ENCODE measurements at regions not wholly inside any gene's neighbourhood (a gene's known extent, or its start where the extent isn't known, plus 50 kb on each side); places are given as distances from the start of the nearest gene placed in this dataset.
"Not testable (repeated sequence)": the region's sequence is repeated elsewhere in the genome, so short reads cannot be mapped to it uniquely, and the experiment has no call there.

GRCh38 chr7:6977368-6977767, 151.3 kb upstream of the CCZ1B start:
- intact Hi-C loops (cut with DNase I); ATAC-seq (ENCODE audit: poor library complexity); DNase-seq: not testable (repeated sequence)

- DNase-seq; intact Hi-C loops (cut with DNase I); ATAC-seq (ENCODE audit: poor library complexity): not testable (repeated sequence)
Observed at GRCh38 chr7:6978326-6978725, 152.3 kb upstream of the CCZ1B start.

DNA sequence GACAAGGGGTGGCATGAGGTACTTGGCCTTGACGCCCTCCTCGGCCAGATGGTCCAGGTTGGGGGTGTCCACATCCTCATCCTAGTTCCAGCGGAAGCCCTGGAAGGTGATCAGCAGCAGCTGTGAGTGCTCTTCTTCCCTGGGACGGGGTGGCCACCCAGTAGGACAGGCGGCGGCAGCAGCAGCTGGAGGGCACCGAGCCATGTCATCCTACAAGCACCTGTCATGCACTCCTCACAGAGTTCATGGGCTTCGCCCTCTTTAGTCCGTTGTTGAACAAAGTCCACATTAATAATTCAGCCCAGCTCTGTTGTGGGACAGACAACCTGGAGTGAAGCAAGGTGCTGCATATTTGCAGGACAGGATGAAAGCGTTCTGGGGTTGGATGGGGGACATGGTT, 153.4 kb upstream of the CCZ1B start:
- DNase-seq; ATAC-seq (ENCODE audit: poor library complexity); intact Hi-C loops (cut with DNase I): not testable (repeated sequence)

- ATAC-seq (ENCODE audit: poor library complexity); intact Hi-C loops (cut with DNase I); DNase-seq: not testable (repeated sequence)
Observed at GRCh38 chr7:6982375-6982774, 156.3 kb upstream of the CCZ1B start.

DNA sequence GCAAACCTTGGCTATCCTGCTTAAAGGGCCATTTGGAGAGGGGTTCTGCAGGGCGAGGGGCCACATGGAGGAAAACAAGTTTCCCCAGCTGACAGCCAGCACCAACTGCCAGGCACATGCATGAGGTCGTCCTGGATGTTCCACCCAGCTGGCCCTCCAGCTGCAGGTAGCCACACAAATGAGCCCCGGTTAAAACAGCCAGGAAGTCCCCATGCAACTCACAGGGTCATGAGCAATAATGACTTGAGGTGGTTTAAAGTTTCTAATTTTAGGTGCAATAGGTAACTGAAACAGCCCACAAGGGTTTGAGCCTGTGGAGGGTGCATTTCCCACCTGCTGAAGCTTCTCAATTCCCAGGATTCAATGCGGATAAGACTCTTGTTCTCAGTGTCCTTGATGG, 160.8 kb upstream of the CCZ1B start:
- DNase-seq; ATAC-seq (ENCODE audit: poor library complexity); intact Hi-C loops (cut with DNase I): not testable (repeated sequence)

GRCh38 chr7:6988608-6989007, 162.5 kb upstream of the CCZ1B start:
- intact Hi-C loops (cut with DNase I); ATAC-seq (ENCODE audit: poor library complexity): not testable (repeated sequence)

GRCh38 chr7:6989968-6990367, 163.9 kb upstream of the CCZ1B start:
- DNase-seq; ATAC-seq (ENCODE audit: poor library complexity); intact Hi-C loops (cut with DNase I): not testable (repeated sequence)

More at GRCh38 chr7:6988608-6989007, 162.5 kb upstream of the CCZ1B start:
- DNase-seq, result not testable (repeated sequence)

- intact Hi-C loops (cut with DNase I); DNase-seq; ATAC-seq (ENCODE audit: poor library complexity): not testable (repeated sequence)
Observed at GRCh38 chr7:6990426-6991152, 164.5 kb upstream of the CCZ1B start.

DNA sequence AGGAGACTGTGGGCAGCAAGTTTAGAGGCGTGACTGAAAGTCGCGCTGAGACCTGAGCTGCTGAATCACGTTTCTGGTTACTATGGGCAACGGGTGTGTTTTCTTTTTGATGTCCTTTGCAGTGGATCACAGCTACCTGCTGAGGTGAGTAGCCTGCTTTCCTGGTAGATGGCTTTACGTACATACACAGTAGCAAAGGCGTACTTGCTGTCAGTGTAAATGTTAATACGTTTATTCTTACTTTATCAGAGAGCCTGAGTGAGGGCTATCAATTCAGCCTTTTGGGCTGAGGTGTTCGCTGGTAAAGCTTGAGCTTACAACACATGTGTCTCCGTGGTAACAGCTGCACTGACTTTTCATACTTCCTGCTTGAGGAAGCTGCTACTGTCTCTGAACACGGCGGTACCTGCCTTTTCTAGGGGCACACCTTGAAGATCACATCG, 165.1 kb upstream of the CCZ1B start:
- intact Hi-C loops (cut with DNase I); DNase-seq; ATAC-seq (ENCODE audit: poor library complexity): not testable (repeated sequence)

DNA sequence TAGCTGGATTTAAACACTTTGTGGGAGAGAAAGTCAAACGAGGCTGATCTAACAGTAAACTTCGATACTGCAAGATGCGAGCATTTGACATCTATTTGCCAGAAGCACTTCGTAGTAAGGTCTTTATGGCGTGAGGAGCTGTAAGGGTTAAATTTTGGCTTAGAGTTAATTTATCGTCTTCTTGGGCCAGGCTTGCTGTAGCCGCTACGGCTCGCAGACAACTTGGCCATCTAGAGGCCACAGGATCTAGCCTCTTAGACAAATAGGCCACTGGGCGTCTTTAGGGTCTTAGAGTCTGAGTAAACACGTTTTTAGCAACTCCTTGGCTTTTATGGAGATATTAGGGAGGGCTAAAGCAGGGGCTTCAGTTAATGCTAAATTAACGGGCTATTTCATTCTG, 165.6 kb upstream of the CCZ1B start:
- ATAC-seq (ENCODE audit: poor library complexity); intact Hi-C loops (cut with DNase I); DNase-seq: not testable (repeated sequence)

DNA sequence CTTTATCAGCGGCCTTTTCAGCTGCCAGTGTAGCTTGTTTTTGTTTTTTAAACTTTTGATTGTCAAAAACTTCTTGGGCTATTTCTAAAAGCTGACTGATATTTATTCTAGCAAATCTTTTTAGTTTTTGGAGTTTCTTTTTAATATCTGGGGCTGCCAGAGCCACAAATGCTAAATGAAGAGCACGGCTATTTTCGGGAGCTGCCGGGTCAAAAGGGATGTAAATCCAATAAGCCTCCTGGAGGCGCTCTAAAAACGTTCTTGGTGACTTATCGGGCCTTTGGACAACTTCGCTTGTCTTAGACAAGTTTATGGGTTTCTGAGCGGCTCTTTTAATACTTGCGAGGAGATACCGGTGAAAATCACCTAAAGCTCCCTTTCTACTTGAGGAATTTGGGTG, 166.1 kb upstream of the CCZ1B start:
- DNase-seq; intact Hi-C loops (cut with DNase I); ATAC-seq (ENCODE audit: poor library complexity): not testable (repeated sequence)

DNA sequence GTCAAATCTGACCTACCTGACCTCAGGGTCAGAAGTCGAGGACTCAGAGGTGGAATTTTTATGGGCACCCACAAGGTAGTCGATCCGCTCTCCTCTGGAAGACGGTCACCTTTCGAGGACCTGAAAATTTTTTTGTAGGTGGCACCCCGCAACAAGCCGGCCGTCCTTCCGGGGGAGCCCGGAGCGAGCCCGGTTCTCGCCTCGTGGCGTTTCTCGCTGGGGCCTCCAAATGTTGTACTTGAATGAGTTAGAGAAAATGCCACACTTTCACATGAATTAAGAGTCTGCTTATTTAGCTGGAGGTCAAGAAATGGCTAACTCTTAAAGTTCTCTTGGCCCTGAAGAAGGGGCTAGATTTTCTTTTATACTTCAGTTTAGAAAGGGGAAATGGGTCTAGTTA, 169.0 kb upstream of the CCZ1B start:
- DNase-seq; ATAC-seq (ENCODE audit: poor library complexity); intact Hi-C loops (cut with DNase I): not testable (repeated sequence)

DNA sequence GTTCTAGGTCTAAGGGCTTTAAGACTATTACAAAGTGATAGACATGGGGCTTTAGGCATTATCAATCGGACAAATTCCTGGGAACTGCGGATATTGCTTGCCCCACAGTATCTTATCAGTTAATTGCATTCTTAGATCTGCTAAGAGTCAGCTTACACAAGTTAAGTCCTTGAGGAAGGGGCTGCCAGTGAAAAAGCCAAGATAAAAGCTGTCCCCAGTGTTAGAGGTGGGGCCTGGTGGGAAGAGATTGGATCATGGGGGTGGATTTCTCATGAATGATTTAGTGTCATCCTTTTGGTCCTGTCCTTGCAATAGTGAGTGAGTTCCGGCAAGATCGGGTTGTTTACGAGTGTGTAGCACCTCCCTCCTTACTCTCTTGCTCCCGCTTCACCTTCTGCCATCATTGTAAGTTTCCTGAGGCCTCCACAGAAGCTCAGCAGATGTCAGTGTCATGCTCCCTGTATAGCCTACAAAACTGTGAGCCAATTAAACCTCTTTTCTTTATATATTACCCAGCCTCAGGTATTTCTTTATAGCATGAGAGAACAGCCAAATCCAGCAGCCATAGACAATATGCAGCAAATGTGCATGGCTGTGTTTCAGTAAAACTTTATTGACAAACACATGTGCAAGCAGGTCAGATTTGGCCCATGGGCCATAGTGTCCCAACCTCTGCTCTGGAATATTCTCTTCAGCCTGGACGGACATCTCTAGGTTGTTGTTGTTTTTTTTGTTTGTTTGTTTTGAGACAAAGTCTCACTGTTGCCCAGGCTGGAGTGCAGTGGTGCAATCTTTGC, 169.6 kb upstream of the CCZ1B start:
- intact Hi-C loops (cut with DNase I); DNase-seq: not testable (repeated sequence)

GRCh38 chr7:6999067-6999666, 173.1 kb upstream of the CCZ1B start:
- DNase-seq; ATAC-seq (ENCODE audit: poor library complexity); intact Hi-C loops (cut with DNase I): not testable (repeated sequence)

More for the DNA sequence above, 169.6 kb upstream of the CCZ1B start:
- not testable (repeated sequence) for ATAC-seq (ENCODE audit: poor library complexity)

- intact Hi-C loops (cut with DNase I), result no loop called here
- no peak for DNase-seq
- no peak for ATAC-seq (ENCODE audit: poor library complexity)
Observed at GRCh38 chr7:7002418-7003062, 176.5 kb upstream of the CCZ1B start.

GRCh38 chr7:7005303-7005702, 177.0 kb upstream of the C1GALT1 start:
- no peak for ATAC-seq (ENCODE audit: poor library complexity)
- DNase-seq, result no peak
- intact Hi-C loops (cut with DNase I), result no loop called here

DNA sequence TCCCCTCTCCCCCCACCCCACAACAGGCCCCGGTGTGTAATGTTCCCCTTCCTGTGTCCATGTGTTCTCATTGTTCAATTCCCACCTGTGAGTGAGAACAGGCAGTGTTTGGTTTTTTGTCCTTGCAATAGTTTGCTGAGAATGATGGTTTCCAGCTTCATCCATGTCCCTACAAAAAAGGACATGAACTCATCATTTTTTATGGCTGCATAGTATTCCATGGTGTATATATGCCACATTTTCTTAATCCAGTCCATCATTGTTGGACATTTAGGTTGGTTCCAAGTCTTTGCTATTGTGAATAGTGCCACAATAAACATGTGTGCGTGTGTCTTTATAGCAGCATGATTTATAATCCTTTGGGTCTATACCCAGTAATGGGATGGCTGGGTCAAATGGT, 176.4 kb upstream of the C1GALT1 start:
- not testable (repeated sequence) for DNase-seq; ATAC-seq (ENCODE audit: poor library complexity)

GRCh38 chr7:7011241-7011640, 171.1 kb upstream of the C1GALT1 start:
- intact Hi-C loops (cut with DNase I); DNase-seq; ATAC-seq (ENCODE audit: poor library complexity): not testable (repeated sequence)

More for the DNA sequence above, 176.4 kb upstream of the C1GALT1 start:
- intact Hi-C loops (cut with DNase I), result not testable (repeated sequence)
